H1 (cell line): ENCODE measurements at regions not wholly inside any gene's neighbourhood (a gene's known extent, or its start where the extent isn't known, plus 50 kb on each side); places are given as distances from the start of the nearest gene placed in this dataset.

Experiments
- ASH2L ChIP-seq: fragments of 200-600, 300-600 bp; sonication (generic); IDR thresholded peaks from one replicate; pipeline ENCODE4 v1.7.1; 2017; ENCODE audit warnings: low read length
- TF ChIP-seq, protein P1 (sequence below): fragments of 300-600 bp; sonication (generic); IDR thresholded peaks from 2 replicates; pipeline ENCODE4 v1.7.1; 2012; ENCODE audit warnings: low read length, moderate library complexity, mild to moderate bottlenecking, inconsistent platforms; ENCODE audit not compliant: insufficient replicate concordance

DNA sequence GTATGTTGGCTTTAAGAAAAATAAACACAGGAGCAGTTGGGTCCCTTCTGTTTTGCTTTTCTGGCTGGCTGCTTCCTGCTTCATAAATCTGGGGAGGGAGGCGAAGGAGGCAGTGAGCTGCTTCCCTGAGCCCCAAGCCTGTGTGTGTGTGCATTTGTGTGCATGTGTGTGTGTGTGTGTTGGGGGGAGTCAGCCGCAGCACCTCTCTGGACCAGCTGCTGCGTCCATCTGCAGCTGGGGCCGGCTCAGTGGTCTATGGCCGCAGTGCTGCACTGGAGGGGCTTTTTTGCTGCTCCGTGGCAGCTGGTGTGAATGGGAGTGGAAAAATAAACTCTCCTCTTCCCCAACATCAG, 192.3 kb downstream of the RNF144A start (continued):
- TF ChIP-seq, protein P1, sequence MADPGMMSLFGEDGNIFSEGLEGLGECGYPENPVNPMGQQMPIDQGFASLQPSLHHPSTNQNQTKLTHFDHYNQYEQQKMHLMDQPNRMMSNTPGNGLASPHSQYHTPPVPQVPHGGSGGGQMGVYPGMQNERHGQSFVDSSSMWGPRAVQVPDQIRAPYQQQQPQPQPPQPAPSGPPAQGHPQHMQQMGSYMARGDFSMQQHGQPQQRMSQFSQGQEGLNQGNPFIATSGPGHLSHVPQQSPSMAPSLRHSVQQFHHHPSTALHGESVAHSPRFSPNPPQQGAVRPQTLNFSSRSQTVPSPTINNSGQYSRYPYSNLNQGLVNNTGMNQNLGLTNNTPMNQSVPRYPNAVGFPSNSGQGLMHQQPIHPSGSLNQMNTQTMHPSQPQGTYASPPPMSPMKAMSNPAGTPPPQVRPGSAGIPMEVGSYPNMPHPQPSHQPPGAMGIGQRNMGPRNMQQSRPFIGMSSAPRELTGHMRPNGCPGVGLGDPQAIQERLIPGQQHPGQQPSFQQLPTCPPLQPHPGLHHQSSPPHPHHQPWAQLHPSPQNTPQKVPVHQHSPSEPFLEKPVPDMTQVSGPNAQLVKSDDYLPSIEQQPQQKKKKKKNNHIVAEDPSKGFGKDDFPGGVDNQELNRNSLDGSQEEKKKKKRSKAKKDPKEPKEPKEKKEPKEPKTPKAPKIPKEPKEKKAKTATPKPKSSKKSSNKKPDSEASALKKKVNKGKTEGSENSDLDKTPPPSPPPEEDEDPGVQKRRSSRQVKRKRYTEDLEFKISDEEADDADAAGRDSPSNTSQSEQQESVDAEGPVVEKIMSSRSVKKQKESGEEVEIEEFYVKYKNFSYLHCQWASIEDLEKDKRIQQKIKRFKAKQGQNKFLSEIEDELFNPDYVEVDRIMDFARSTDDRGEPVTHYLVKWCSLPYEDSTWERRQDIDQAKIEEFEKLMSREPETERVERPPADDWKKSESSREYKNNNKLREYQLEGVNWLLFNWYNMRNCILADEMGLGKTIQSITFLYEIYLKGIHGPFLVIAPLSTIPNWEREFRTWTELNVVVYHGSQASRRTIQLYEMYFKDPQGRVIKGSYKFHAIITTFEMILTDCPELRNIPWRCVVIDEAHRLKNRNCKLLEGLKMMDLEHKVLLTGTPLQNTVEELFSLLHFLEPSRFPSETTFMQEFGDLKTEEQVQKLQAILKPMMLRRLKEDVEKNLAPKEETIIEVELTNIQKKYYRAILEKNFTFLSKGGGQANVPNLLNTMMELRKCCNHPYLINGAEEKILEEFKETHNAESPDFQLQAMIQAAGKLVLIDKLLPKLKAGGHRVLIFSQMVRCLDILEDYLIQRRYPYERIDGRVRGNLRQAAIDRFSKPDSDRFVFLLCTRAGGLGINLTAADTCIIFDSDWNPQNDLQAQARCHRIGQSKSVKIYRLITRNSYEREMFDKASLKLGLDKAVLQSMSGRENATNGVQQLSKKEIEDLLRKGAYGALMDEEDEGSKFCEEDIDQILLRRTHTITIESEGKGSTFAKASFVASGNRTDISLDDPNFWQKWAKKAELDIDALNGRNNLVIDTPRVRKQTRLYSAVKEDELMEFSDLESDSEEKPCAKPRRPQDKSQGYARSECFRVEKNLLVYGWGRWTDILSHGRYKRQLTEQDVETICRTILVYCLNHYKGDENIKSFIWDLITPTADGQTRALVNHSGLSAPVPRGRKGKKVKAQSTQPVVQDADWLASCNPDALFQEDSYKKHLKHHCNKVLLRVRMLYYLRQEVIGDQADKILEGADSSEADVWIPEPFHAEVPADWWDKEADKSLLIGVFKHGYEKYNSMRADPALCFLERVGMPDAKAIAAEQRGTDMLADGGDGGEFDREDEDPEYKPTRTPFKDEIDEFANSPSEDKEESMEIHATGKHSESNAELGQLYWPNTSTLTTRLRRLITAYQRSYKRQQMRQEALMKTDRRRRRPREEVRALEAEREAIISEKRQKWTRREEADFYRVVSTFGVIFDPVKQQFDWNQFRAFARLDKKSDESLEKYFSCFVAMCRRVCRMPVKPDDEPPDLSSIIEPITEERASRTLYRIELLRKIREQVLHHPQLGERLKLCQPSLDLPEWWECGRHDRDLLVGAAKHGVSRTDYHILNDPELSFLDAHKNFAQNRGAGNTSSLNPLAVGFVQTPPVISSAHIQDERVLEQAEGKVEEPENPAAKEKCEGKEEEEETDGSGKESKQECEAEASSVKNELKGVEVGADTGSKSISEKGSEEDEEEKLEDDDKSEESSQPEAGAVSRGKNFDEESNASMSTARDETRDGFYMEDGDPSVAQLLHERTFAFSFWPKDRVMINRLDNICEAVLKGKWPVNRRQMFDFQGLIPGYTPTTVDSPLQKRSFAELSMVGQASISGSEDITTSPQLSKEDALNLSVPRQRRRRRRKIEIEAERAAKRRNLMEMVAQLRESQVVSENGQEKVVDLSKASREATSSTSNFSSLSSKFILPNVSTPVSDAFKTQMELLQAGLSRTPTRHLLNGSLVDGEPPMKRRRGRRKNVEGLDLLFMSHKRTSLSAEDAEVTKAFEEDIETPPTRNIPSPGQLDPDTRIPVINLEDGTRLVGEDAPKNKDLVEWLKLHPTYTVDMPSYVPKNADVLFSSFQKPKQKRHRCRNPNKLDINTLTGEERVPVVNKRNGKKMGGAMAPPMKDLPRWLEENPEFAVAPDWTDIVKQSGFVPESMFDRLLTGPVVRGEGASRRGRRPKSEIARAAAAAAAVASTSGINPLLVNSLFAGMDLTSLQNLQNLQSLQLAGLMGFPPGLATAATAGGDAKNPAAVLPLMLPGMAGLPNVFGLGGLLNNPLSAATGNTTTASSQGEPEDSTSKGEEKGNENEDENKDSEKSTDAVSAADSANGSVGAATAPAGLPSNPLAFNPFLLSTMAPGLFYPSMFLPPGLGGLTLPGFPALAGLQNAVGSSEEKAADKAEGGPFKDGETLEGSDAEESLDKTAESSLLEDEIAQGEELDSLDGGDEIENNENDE, result no peak
- no peak for TF ChIP-seq ASH2L
